Medulla oblongata (tissue), 1 donor: ENCODE measurements at regions not wholly inside any gene's neighbourhood (a gene's known extent, or its start where the extent isn't known, plus 50 kb on each side); places are given as distances from the start of the nearest gene placed in this dataset.

Experiments
- DNase-seq: peaks from one replicate; pipeline ENCODE4 v3.0.0-alpha.2; 2015; ENCODE audit errors: extremely low spot score

GRCh38 chr11:120061036-120061760, 76.7 kb downstream of the TRIM29 start:
- no peak for DNase-seq

GRCh38 chr11:120060512-120060911, 77.4 kb downstream of the TRIM29 start:
- no peak for DNase-seq

- DNase-seq, result no peak
Measured at GRCh38 chr11:120058931-120059330, 79.0 kb downstream of the TRIM29 start.

- DNase-seq, result no peak
Measured at GRCh38 chr11:120057595-120058581, 80.0 kb downstream of the TRIM29 start.

- DNase-seq, result no peak
Measured at GRCh38 chr11:120057028-120057330, 80.9 kb downstream of the TRIM29 start.

GRCh38 chr11:120056301-120057027, 81.4 kb downstream of the TRIM29 start:
- DNase-seq, result peak; percentile 45

- no peak for DNase-seq
Measured at GRCh38 chr11:120055646-120056045, 82.3 kb downstream of the TRIM29 start.

- DNase-seq, result no peak
Measured at GRCh38 chr11:120054753-120055045, 83.2 kb downstream of the TRIM29 start.

- DNase-seq, result no peak
Measured at GRCh38 chr11:120054016-120054752, 83.7 kb downstream of the TRIM29 start.

GRCh38 chr11:120052196-120052775, 85.6 kb downstream of the TRIM29 start:
- no peak for DNase-seq

- DNase-seq, result no peak
Measured at GRCh38 chr11:120044011-120044675, 93.8 kb downstream of the TRIM29 start.

GRCh38 chr11:120043328-120043945, 94.5 kb downstream of the TRIM29 start:
- no peak for DNase-seq

GRCh38 chr11:120041625-120042024, 96.3 kb downstream of the TRIM29 start:
- no peak for DNase-seq

- DNase-seq, result no peak
Measured at GRCh38 chr11:120040151-120040840, 97.6 kb downstream of the TRIM29 start.

GRCh38 chr11:120039039-120039438, 98.9 kb downstream of the TRIM29 start:
- no peak for DNase-seq

- no peak for DNase-seq
Measured at GRCh38 chr11:120037111-120037510, 100.8 kb downstream of the TRIM29 start.

GRCh38 chr11:120035756-120036155, 102.2 kb downstream of the TRIM29 start:
- DNase-seq, result no peak

- no peak for DNase-seq
Measured at GRCh38 chr11:120034881-120035630, 102.9 kb downstream of the TRIM29 start.
